K562 (cell line): ENCODE measurements at regions not wholly inside any gene's neighbourhood (a gene's known extent, or its start where the extent isn't known, plus 50 kb on each side); places are given as distances from the start of the nearest gene placed in this dataset.
A peak's percentile ranks its signal among the peaks of the same experiment; 100 is the strongest.

ENCODE experiments used
- ATAC-seq: fragments of 200-7000 bp; cut with Tn5 transposase; 3 replicates; pipeline ENCODE4 v1.9.1; 2020; ENCODE audit warnings: moderate library complexity
- BruUV-seq: library from RNA; stranded (reverse); fragments of 400-500 nt; replicated peaks from 2 replicates; lab custom pipeline; 2021; lab: Mats Ljungman, UMichigan
- CTCF ChIA-PET: fragments of 300-600 bp; formaldehyde crosslinking; extraction: SDS; loops from one replicate; lab custom pipeline; 2021; ENCODE audit warnings: low intra/inter-chr PET ratio; lab: Yijun Ruan, JAX
- POLR2A ChIA-PET: fragments of 300-600, 350-650 bp; sonication (Branson Sonifier 250); formaldehyde crosslinking; extraction: SDS; loops from one replicate; lab custom pipeline; 2021; ENCODE audit warnings: antibody characterized with exemption, inconsistent platforms; lab: Yijun Ruan, JAX
- DNase-seq, 4 experiments: peaks; one replicate each; pipeline versions ENCODE4 v3.0.0 to v3.0.0-alpha.2; 2011 to 2018; ENCODE audit warnings: low spot score in 3 of 4, mixed read lengths in 3 of 4; ENCODE audit errors: extremely low read depth in 1 of 4
- FAIRE-seq: peaks from 2 replicates; lab custom pipeline; 2011; peaks lifted over from hg19 to GRCh38; lab: Jason Lieb, UNC
- H2AFZ ChIP-seq: 2 replicates; pipeline ENCODE4 v1.6.0; 2011; ENCODE audit warnings: low read depth, low read length, control low read depth, inconsistent platforms
- H3K27ac ChIP-seq: fragments of 200-600 bp; 3 replicates; pipeline ENCODE4 v1.8.0; 2011; ENCODE audit warnings: low read depth, mild to moderate bottlenecking, control low read depth, inconsistent platforms, low read length, moderate library complexity, mixed read lengths; ENCODE audit errors: extremely low read depth
- H3K27me3 ChIP-seq, 2 experiments: fragments of 300-600 bp in 1 of 2; 2 replicates in 1 of 2; 3 replicates in 1 of 2; pipeline versions ENCODE4 v1.6.0 to v1.8.0; 2011; ENCODE audit warnings: inconsistent platforms in 2 of 2, low read length in 2 of 2, mild to moderate bottlenecking in 1 of 2, mixed read lengths in 1 of 2, moderate library complexity in 1 of 2; ENCODE audit not compliant: control insufficient read depth in 2 of 2, insufficient read depth in 2 of 2
- H3K36me3 ChIP-seq: fragments of 300-600 bp; 3 replicates; pipeline ENCODE4 v1.8.0; 2011; ENCODE audit warnings: mild to moderate bottlenecking, low read length, inconsistent platforms; ENCODE audit not compliant: control insufficient read depth, insufficient read depth
- H3K4me1 ChIP-seq, 2 experiments: fragments of 200-600 bp in 1 of 2; replicated peaks in 1 of 2; 2 replicates in 1 of 2; 3 replicates in 1 of 2; pipeline versions ENCODE4 v1.5.1 to v1.8.0; 2011; ENCODE audit warnings: inconsistent platforms in 2 of 2, low read length in 2 of 2, mild to moderate bottlenecking in 1 of 2, mixed read lengths in 1 of 2, moderate library complexity in 1 of 2; ENCODE audit not compliant: control insufficient read depth in 2 of 2, insufficient read depth in 2 of 2
- H3K4me2 ChIP-seq: 2 replicates; pipeline ENCODE4 v1.6.1; 2011; ENCODE audit warnings: low read length, control low read depth, inconsistent platforms, mixed read lengths; ENCODE audit not compliant: insufficient read depth
- H3K4me3 ChIP-seq: fragments of 200-600 bp; sonication (generic), shearing (Covaris generic); 2 replicates; pipeline ENCODE4 v1.5.1; 2016; ENCODE audit warnings: control low read depth, inconsistent platforms
- H3K79me2 ChIP-seq: fragments of 200-600 bp; 3 replicates; pipeline ENCODE4 v1.8.0; 2011; ENCODE audit warnings: low read length, inconsistent platforms; ENCODE audit not compliant: control insufficient read depth, insufficient read depth
- H3K9ac ChIP-seq, 2 experiments: 2 replicates each; pipeline versions ENCODE4 v1.6.0 to v1.6.1; 2011; ENCODE audit warnings: low read depth in 2 of 2, low read length in 2 of 2, control low read depth in 1 of 2, inconsistent platforms in 1 of 2, mild to moderate bottlenecking in 1 of 2, mixed read lengths in 1 of 2; ENCODE audit not compliant: insufficient read depth in 1 of 2
- H3K9me1 ChIP-seq: one replicate; pipeline ENCODE4 v1.6.0; 2011; ENCODE audit warnings: inconsistent platforms, mild to moderate bottlenecking, low read length, moderate library complexity; ENCODE audit not compliant: control insufficient read depth, insufficient read depth
- H3K9me3 ChIP-seq: replicated peaks from 2 replicates; pipeline ENCODE4 v1.5.1; 2011; ENCODE audit warnings: low read depth, low read length, inconsistent platforms; ENCODE audit not compliant: control insufficient read depth, insufficient read depth
- H4K20me1 ChIP-seq: replicated peaks from 2 replicates; pipeline ENCODE4 v1.6.1; 2011; ENCODE audit warnings: low read length, inconsistent platforms, mixed read lengths; ENCODE audit not compliant: control insufficient read depth, insufficient read depth
- ARID1B ChIP-seq: fragments of 450-650 bp; IDR thresholded peaks from 2 replicates; pipeline ENCODE4 v1.6.1; 2016; ENCODE audit warnings: antibody characterized with exemption, mild to moderate bottlenecking, inconsistent platforms
- ARID2 ChIP-seq: fragments of 450-650 bp; IDR thresholded peaks from 2 replicates; pipeline ENCODE4 v1.6.1; 2017; ENCODE audit warnings: antibody characterized with exemption, mild to moderate bottlenecking
- BRF1 ChIP-seq: IDR thresholded peaks from 3 replicates; pipeline ENCODE4 v1.6.1; 2011; ENCODE audit warnings: borderline replicate concordance, mild to moderate bottlenecking; ENCODE audit not compliant: insufficient read length; ENCODE audit errors: extremely low read depth
- CEBPG ChIP-seq, 3 experiments: fragments of 200-800 bp in 1 of 3; sonication (Bioruptor generic) in 1 of 3; sonication (generic) in 1 of 3; formaldehyde crosslinking in 1 of 3; IDR thresholded peaks in 2 of 3; conservative IDR thresholded peaks in 1 of 3; 2 replicates each; pipeline versions ENCODE4 v1.6.1 to v1.8.0; 2016 to 2022; ENCODE audit warnings: missing compliant biosample characterization in 2 of 3, missing genetic modification characterization in 2 of 3, mild to moderate bottlenecking in 1 of 3, missing genetic modification reagents in 1 of 3
- CXXC5 ChIP-seq: fragments of 250-450 bp; sonication (Bioruptor Pico); IDR thresholded peaks from 2 replicates; pipeline ENCODE4 v1.8.0; 2022; ENCODE audit warnings: inconsistent platforms, mild to moderate bottlenecking, moderate library complexity
- GATA2 ChIP-seq: sonication (generic); formaldehyde crosslinking; IDR thresholded peaks from 2 replicates; pipeline ENCODE4 v1.4.0; 2020; ENCODE audit warnings: mild to moderate bottlenecking, missing genetic modification reagents
- HMBOX1 ChIP-seq: sonication (generic); IDR thresholded peaks from 2 replicates; pipeline ENCODE4 v1.6.1; 2016
- HMGXB4 ChIP-seq: sonication (generic); formaldehyde crosslinking; IDR thresholded peaks from 2 replicates; pipeline ENCODE4 v1.8.1; 2023; ENCODE audit warnings: mild to moderate bottlenecking, missing genetic modification reagents
- KLF6 ChIP-seq: fragments of 250-450 bp; sonication (Bioruptor Pico); IDR thresholded peaks from 2 replicates; pipeline ENCODE4 v1.4.0; 2020; ENCODE audit warnings: mild to moderate bottlenecking, moderate library complexity, borderline replicate concordance
- MED1 ChIP-seq: sonication (generic); formaldehyde crosslinking; IDR thresholded peaks from 2 replicates; pipeline ENCODE4 v1.8.1; 2023; ENCODE audit warnings: missing genetic modification reagents, borderline replicate concordance
- MEIS2 ChIP-seq: fragments of 450-650 bp; IDR thresholded peaks from 2 replicates; pipeline ENCODE4 v1.6.1; 2014; ENCODE audit warnings: mild to moderate bottlenecking; ENCODE audit not compliant: partially characterized antibody
- PHTF2 ChIP-seq: fragments of 250-450 bp; sonication (Bioruptor Pico); IDR thresholded peaks from 2 replicates; pipeline ENCODE4 v1.5.0; 2021; ENCODE audit warnings: mild to moderate bottlenecking
- ZBTB1 ChIP-seq: sonication (generic); formaldehyde crosslinking; IDR thresholded peaks from 2 replicates; pipeline ENCODE4 v1.8.1; 2023; ENCODE audit warnings: missing genetic modification reagents, low read depth, mild to moderate bottlenecking, borderline replicate concordance
- ZNF143 ChIP-seq: sonication (generic); formaldehyde crosslinking; IDR thresholded peaks from 2 replicates; pipeline ENCODE4 v1.9.0; 2022; ENCODE audit warnings: mild to moderate bottlenecking, missing genetic modification reagents
- WGBS: fragments of 100-300 bp; shearing (Covaris generic); methylation state at CpG from one replicate; pipeline ENCODE4 v1.1.6; 2016; ENCODE audit warnings: low coverage, mixed read lengths; ENCODE audit not compliant: insufficient coverage; ENCODE audit errors: missing lambda C conversion rate; 5-methylcytosine and 5-hydroxymethylcytosine counted together
- in situ Hi-C: fragments of 300-500 bp; cut with MboI; formaldehyde crosslinking; loops from 4 replicates; pipeline ENCODE4 v1.15.0; 2018; ENCODE audit warnings: inconsistent platforms, mixed read lengths
- intact Hi-C: fragments of 100-400 bp; cut with micrococcal nuclease; formaldehyde crosslinking; loops from 2 replicates; pipeline ENCODE4 v1.14.2; 2022
- TF ChIP-seq, protein P1 (sequence below): sonication (generic); formaldehyde crosslinking; IDR thresholded peaks from 2 replicates; pipeline ENCODE4 v1.8.1; 2022; ENCODE audit warnings: missing genetic modification reagents
- TF ChIP-seq, protein P2 (sequence below): fragments of 450-650 bp; IDR thresholded peaks from 2 replicates; pipeline ENCODE4 v1.7.1; 2018; ENCODE audit warnings: mild to moderate bottlenecking, low read depth; ENCODE audit not compliant: partially characterized antibody

DNA sequence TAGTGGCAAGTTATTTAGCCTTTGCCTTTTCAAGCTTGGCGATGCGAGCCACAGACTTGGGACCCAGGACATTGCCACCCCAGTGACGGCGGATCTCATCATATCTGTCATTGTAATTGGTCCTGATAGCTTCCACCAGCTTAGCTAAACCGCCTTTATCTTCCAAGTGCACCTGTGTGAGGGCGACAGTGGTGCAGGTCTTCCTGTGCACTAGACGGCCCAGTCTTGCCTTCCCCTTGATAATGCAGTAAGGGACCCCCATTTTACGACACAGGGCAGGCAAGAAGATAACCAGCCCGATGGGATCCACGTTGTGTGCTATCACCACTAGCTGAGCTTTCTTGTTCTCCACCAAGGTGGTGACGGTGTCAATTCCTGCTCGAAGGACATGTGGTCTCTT lies 99.6 kb upstream of the ITGB1 start:
- Histone ChIP-seq H3K4me1 (peaks cover 7 to 13% of the 10 kb centered on the region in 2 experiments; a peak in 3 of 5 replicates), H3K9ac (peak overlapping the region in 1 of 2 experiments; percentile 74; a peak in 1 of 4 replicates), H3K36me3 (no peaks in the 10 kb centered on the region), H2AFZ (peak overlapping the region; percentile 70), H3K4me3 (no peak overlapping the region), H3K27me3 (peaks cover 0 to 4% of the 10 kb centered on the region in 2 experiments; a peak in 1 of 5 replicates), H3K4me2 (peak overlapping the region; percentile 51), H4K20me1 (no peaks in the 10 kb centered on the region), H3K9me1 (no peaks in the 10 kb centered on the region), H3K27ac (no peak overlapping the region), H3K79me2 (no peaks in the 10 kb centered on the region), H3K9me3 (no peaks in the 10 kb centered on the region)
- DNase-seq (peak in 2 of 4 experiments; percentile 20 to 75), FAIRE-seq (peak; percentile 78), ATAC-seq (peak; percentile 52)
- 3% methylated on average over 10 of the region's 12 CpGs for WGBS
- intact Hi-C loops (no loop called here), in situ Hi-C loops (no loop called here)
- POLR2A ChIA-PET: interaction anchor here (0.7 to 1.4 kb wide), 3 partner anchors 9 to 193 kb away, joined by 3 read pairs; no protein-coding TSS in a partner anchor
- CTCF ChIA-PET: no interaction called here
- no TSS peak for BruUV-seq
- TF ChIP-seq GATA2 (CRISPR knock-in tag) (no peak), ZBTB1 (no peak), HMGXB4 (CRISPR knock-in tag) (no peak), HMBOX1 (no peak), ZNF143 (CRISPR knock-in tag) (no peak), MED1 (CRISPR knock-in tag) (no peak), BRF1 (no peak), KLF6 (CRISPR knock-in tag) (no peak), MEIS2 (peak; percentile 24), PHTF2 (no peak), ARID2 (no peak), ARID1B (peak; percentile 88), CEBPG (CRISPR knock-in tag; IDR thresholded peaks at IDR 0.05) (no peak), CEBPG (tag; conservative IDR thresholded peaks at IDR 0.05 in 1 of 2, IDR thresholded peaks at IDR 0.05 in 1 of 2) (no peak), CXXC5 (peak; percentile 20; the same call in 1 of the 2 replicates)
- TF ChIP-seq, protein P1, sequence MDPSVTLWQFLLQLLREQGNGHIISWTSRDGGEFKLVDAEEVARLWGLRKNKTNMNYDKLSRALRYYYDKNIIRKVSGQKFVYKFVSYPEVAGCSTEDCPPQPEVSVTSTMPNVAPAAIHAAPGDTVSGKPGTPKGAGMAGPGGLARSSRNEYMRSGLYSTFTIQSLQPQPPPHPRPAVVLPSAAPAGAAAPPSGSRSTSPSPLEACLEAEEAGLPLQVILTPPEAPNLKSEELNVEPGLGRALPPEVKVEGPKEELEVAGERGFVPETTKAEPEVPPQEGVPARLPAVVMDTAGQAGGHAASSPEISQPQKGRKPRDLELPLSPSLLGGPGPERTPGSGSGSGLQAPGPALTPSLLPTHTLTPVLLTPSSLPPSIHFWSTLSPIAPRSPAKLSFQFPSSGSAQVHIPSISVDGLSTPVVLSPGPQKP (CRISPR knock-in tag): no peak
- TF ChIP-seq, protein P2, sequence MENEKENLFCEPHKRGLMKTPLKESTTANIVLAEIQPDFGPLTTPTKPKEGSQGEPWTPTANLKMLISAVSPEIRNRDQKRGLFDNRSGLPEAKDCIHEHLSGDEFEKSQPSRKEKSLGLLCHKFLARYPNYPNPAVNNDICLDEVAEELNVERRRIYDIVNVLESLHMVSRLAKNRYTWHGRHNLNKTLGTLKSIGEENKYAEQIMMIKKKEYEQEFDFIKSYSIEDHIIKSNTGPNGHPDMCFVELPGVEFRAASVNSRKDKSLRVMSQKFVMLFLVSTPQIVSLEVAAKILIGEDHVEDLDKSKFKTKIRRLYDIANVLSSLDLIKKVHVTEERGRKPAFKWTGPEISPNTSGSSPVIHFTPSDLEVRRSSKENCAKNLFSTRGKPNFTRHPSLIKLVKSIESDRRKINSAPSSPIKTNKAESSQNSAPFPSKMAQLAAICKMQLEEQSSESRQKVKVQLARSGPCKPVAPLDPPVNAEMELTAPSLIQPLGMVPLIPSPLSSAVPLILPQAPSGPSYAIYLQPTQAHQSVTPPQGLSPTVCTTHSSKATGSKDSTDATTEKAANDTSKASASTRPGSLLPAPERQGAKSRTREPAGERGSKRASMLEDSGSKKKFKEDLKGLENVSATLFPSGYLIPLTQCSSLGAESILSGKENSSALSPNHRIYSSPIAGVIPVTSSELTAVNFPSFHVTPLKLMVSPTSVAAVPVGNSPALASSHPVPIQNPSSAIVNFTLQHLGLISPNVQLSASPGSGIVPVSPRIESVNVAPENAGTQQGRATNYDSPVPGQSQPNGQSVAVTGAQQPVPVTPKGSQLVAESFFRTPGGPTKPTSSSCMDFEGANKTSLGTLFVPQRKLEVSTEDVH: no peak
